ENCODE measurements at regions not wholly inside any gene's neighbourhood (a gene's known extent, or its start where the extent isn't known, plus 50 kb on each side); places are given as distances from the start of the nearest gene placed in this dataset.
"Not testable (repeated sequence)": the region's sequence is repeated elsewhere in the genome, so short reads cannot be mapped to it uniquely, and the experiment has no call there.

- no peak for DNase-seq (ENCODE audit: low spot score)
These were observed 210.1 kb upstream of the ARHGEF26 start for GRCh38 chr3:153911116-153911515.

- no peak for DNase-seq (ENCODE audit: low spot score)
These were observed 201.4 kb upstream of the ARHGEF26 start for GRCh38 chr3:153919773-153920172.

GRCh38 chr3:153921826-153922225 is 199.4 kb upstream of the ARHGEF26 start:
- DNase-seq (ENCODE audit: low spot score), result no peak

- DNase-seq (ENCODE audit: low spot score), result peak; percentile 2
These were observed 195.2 kb upstream of the ARHGEF26 start for GRCh38 chr3:153925841-153926514.

- peak; percentile 58 for DNase-seq (ENCODE audit: low spot score)
These were observed 194.1 kb upstream of the ARHGEF26 start for GRCh38 chr3:153927107-153927506.

- DNase-seq (ENCODE audit: low spot score), result no peak
These were observed 192.3 kb upstream of the ARHGEF26 start for GRCh38 chr3:153928851-153929250.

- DNase-seq (ENCODE audit: low spot score), result not testable (repeated sequence)
These were observed 187.7 kb upstream of the ARHGEF26 start for GRCh38 chr3:153933481-153933880.

GRCh38 chr3:153944084-153944483 is 177.1 kb upstream of the ARHGEF26 start:
- DNase-seq (ENCODE audit: low spot score), result no peak

GRCh38 chr3:153951276-153951675 is 169.9 kb upstream of the ARHGEF26 start:
- DNase-seq (ENCODE audit: low spot score), result no peak

- no peak for DNase-seq (ENCODE audit: low spot score)
These were observed 169.1 kb upstream of the ARHGEF26 start for GRCh38 chr3:153952091-153952490.

- DNase-seq (ENCODE audit: low spot score), result no peak
These were observed 164.6 kb upstream of the ARHGEF26 start for GRCh38 chr3:153956613-153957012.

GRCh38 chr3:153957421-153957820 is 163.8 kb upstream of the ARHGEF26 start:
- no peak for DNase-seq (ENCODE audit: low spot score)

GRCh38 chr3:153958635-153959595 is 162.3 kb upstream of the ARHGEF26 start:
- no peak for DNase-seq (ENCODE audit: low spot score)

- no peak for DNase-seq (ENCODE audit: low spot score)
These were observed 160.6 kb upstream of the ARHGEF26 start for GRCh38 chr3:153960458-153961074.

- no peak for DNase-seq (ENCODE audit: low spot score)
These were observed 159.7 kb upstream of the ARHGEF26 start for GRCh38 chr3:153961494-153961893.

- no peak for DNase-seq (ENCODE audit: low spot score)
These were observed 158.2 kb upstream of the ARHGEF26 start for GRCh38 chr3:153963012-153963411.

- DNase-seq (ENCODE audit: low spot score), result no peak
These were observed 153.9 kb upstream of the ARHGEF26 start for GRCh38 chr3:153967260-153967659.

- no peak for DNase-seq (ENCODE audit: low spot score)
These were observed 151.1 kb upstream of the ARHGEF26 start for GRCh38 chr3:153970047-153970446.

GRCh38 chr3:153970741-153971347 is 150.3 kb upstream of the ARHGEF26 start:
- no peak for DNase-seq (ENCODE audit: low spot score)

- no peak for DNase-seq (ENCODE audit: low spot score)
These were observed 148.3 kb upstream of the ARHGEF26 start for GRCh38 chr3:153972862-153973261.

- DNase-seq (ENCODE audit: low spot score), result no peak
These were observed 147.4 kb upstream of the ARHGEF26 start for GRCh38 chr3:153973722-153974265.

GRCh38 chr3:153974614-153975013 is 146.6 kb upstream of the ARHGEF26 start:
- DNase-seq (ENCODE audit: low spot score), result no peak
